ENCODE measurements at regions not wholly inside any gene's neighbourhood (a gene's known extent, or its start where the extent isn't known, plus 50 kb on each side); places are given as distances from the start of the nearest gene placed in this dataset.

DNA sequence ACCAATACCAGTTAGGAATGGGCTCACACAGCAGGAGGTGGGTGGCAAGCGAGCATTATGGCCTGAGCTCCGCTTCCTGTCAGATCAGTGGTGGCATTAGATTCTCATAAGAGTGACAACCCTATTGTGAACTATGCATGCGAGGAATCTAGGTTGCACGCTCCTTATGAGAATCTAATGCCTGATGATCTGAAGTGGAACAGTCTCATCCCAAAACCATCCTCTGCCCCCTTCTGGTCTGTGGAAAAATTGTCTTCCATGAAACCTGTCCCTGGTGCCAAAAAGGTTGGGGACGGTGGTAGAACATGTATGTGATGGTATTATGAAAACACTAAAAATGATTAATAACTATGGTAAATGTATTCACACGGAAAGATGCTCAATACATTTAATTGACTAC lies 99.7 kb upstream of the HIVEP1 start (continued):
- TF ChIP-seq, protein P1, sequence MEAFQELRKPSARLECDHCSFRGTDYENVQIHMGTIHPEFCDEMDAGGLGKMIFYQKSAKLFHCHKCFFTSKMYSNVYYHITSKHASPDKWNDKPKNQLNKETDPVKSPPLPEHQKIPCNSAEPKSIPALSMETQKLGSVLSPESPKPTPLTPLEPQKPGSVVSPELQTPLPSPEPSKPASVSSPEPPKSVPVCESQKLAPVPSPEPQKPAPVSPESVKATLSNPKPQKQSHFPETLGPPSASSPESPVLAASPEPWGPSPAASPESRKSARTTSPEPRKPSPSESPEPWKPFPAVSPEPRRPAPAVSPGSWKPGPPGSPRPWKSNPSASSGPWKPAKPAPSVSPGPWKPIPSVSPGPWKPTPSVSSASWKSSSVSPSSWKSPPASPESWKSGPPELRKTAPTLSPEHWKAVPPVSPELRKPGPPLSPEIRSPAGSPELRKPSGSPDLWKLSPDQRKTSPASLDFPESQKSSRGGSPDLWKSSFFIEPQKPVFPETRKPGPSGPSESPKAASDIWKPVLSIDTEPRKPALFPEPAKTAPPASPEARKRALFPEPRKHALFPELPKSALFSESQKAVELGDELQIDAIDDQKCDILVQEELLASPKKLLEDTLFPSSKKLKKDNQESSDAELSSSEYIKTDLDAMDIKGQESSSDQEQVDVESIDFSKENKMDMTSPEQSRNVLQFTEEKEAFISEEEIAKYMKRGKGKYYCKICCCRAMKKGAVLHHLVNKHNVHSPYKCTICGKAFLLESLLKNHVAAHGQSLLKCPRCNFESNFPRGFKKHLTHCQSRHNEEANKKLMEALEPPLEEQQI (IDR thresholded peaks at IDR 0.05), result peak; percentile 78
- TF ChIP-seq SOX6 (IDR thresholded peaks at IDR 0.05) (no peak), CBX3 (IDR thresholded peaks at IDR 0.05; ENCODE audit: borderline replicate concordance in 1 of 2, low read length in 2 of 2) (peak in 1 of 2 experiments; percentile 70; a peak in 1 of 3 replicates), TRIM24 (IDR thresholded peaks at IDR 0.05) (peak; percentile 37 to 77; a peak in 3 of 4 replicates)

DNA sequence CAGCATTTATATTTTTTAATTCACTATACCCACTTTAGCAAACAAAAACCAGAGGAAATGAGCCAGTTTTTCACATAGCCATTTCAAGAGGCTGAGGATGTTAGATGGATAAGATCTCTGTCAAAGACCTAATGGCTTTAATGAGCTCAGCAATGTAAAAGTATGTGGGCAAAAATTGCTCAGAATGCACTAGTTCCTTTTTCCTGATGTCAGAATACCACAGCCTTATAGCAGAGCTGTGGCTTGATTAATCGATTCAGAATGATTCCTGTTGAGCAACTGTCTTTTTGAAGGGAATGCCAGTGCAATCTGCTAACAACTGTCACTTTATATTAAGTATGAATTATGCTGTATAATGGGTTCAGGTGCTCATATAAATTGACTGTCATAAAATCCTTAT lies 100.6 kb upstream of the HIVEP1 start:
- Histone ChIP-seq H3K4me3 (no peak overlapping the region), H4K20me1 (replicated peaks; ENCODE audit: control insufficient read depth, insufficient read depth, low read length) (no peaks in the 10 kb centered on the region), H3K4me1 (replicated peaks in 1 of 2; ENCODE audit: control insufficient read depth in 2 of 2, insufficient read depth in 2 of 2, low read length in 2 of 2) (no peaks in the 10 kb centered on the region), H3K4me2 (ENCODE audit: insufficient read depth, low read length) (no peak overlapping the region), H3K9me1 (ENCODE audit: control insufficient read depth, insufficient read depth, low read length) (no peaks in the 10 kb centered on the region), H3K27ac (ENCODE audit: extremely low read depth, low read depth, low read length) (no peak overlapping the region), H3K79me2 (ENCODE audit: control insufficient read depth, insufficient read depth, low read length) (no peaks in the 10 kb centered on the region), H3K9ac (ENCODE audit: insufficient read depth in 1 of 2, low read depth in 2 of 2, low read length in 2 of 2) (no peak overlapping the region), H2AFZ (ENCODE audit: low read depth, low read length) (no peak overlapping the region), H3K36me3 (ENCODE audit: control insufficient read depth, insufficient read depth, low read length) (no peaks in the 10 kb centered on the region), H3K9me3 (replicated peaks; ENCODE audit: control insufficient read depth, insufficient read depth, low read depth, low read length) (peaks cover 15% of the 10 kb centered on the region; the same call in 1 of the 2 replicates), H3K27me3 (ENCODE audit: control insufficient read depth in 2 of 2, insufficient read depth in 2 of 2, low read length in 2 of 2) (no peaks in the 10 kb centered on the region)
- WGBS (ENCODE audit: insufficient coverage, low coverage, missing lambda C conversion rate), result 74% methylated on average over 1 of the region's 1 CpG
- ATAC-seq (no peak), DNase-seq (ENCODE audit: extremely low read depth in 1 of 4, low spot score in 3 of 4) (no peak), FAIRE-seq (no peak)
- ChIA-PET CTCF (ENCODE audit: low intra/inter-chr PET ratio) (no interaction called here), POLR2A (no interaction called here)
- in situ Hi-C loops (cut with MboI), result no loop called here
- intact Hi-C loops (cut with micrococcal nuclease), result loop anchor here (5.0 kb wide), 1 partner anchor 144 kb away; no protein-coding TSS in a partner anchor
- no TSS peak for BruUV-seq (replicated peaks)
- no peak for TF ChIP-seq ZNF140 (CRISPR knock-in tag; IDR thresholded peaks at IDR 0.05)
- TF ChIP-seq, protein P2, sequence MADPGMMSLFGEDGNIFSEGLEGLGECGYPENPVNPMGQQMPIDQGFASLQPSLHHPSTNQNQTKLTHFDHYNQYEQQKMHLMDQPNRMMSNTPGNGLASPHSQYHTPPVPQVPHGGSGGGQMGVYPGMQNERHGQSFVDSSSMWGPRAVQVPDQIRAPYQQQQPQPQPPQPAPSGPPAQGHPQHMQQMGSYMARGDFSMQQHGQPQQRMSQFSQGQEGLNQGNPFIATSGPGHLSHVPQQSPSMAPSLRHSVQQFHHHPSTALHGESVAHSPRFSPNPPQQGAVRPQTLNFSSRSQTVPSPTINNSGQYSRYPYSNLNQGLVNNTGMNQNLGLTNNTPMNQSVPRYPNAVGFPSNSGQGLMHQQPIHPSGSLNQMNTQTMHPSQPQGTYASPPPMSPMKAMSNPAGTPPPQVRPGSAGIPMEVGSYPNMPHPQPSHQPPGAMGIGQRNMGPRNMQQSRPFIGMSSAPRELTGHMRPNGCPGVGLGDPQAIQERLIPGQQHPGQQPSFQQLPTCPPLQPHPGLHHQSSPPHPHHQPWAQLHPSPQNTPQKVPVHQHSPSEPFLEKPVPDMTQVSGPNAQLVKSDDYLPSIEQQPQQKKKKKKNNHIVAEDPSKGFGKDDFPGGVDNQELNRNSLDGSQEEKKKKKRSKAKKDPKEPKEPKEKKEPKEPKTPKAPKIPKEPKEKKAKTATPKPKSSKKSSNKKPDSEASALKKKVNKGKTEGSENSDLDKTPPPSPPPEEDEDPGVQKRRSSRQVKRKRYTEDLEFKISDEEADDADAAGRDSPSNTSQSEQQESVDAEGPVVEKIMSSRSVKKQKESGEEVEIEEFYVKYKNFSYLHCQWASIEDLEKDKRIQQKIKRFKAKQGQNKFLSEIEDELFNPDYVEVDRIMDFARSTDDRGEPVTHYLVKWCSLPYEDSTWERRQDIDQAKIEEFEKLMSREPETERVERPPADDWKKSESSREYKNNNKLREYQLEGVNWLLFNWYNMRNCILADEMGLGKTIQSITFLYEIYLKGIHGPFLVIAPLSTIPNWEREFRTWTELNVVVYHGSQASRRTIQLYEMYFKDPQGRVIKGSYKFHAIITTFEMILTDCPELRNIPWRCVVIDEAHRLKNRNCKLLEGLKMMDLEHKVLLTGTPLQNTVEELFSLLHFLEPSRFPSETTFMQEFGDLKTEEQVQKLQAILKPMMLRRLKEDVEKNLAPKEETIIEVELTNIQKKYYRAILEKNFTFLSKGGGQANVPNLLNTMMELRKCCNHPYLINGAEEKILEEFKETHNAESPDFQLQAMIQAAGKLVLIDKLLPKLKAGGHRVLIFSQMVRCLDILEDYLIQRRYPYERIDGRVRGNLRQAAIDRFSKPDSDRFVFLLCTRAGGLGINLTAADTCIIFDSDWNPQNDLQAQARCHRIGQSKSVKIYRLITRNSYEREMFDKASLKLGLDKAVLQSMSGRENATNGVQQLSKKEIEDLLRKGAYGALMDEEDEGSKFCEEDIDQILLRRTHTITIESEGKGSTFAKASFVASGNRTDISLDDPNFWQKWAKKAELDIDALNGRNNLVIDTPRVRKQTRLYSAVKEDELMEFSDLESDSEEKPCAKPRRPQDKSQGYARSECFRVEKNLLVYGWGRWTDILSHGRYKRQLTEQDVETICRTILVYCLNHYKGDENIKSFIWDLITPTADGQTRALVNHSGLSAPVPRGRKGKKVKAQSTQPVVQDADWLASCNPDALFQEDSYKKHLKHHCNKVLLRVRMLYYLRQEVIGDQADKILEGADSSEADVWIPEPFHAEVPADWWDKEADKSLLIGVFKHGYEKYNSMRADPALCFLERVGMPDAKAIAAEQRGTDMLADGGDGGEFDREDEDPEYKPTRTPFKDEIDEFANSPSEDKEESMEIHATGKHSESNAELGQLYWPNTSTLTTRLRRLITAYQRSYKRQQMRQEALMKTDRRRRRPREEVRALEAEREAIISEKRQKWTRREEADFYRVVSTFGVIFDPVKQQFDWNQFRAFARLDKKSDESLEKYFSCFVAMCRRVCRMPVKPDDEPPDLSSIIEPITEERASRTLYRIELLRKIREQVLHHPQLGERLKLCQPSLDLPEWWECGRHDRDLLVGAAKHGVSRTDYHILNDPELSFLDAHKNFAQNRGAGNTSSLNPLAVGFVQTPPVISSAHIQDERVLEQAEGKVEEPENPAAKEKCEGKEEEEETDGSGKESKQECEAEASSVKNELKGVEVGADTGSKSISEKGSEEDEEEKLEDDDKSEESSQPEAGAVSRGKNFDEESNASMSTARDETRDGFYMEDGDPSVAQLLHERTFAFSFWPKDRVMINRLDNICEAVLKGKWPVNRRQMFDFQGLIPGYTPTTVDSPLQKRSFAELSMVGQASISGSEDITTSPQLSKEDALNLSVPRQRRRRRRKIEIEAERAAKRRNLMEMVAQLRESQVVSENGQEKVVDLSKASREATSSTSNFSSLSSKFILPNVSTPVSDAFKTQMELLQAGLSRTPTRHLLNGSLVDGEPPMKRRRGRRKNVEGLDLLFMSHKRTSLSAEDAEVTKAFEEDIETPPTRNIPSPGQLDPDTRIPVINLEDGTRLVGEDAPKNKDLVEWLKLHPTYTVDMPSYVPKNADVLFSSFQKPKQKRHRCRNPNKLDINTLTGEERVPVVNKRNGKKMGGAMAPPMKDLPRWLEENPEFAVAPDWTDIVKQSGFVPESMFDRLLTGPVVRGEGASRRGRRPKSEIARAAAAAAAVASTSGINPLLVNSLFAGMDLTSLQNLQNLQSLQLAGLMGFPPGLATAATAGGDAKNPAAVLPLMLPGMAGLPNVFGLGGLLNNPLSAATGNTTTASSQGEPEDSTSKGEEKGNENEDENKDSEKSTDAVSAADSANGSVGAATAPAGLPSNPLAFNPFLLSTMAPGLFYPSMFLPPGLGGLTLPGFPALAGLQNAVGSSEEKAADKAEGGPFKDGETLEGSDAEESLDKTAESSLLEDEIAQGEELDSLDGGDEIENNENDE (IDR thresholded peaks at IDR 0.05; ENCODE audit: low read depth, low read length), result no peak
- TF ChIP-seq ADNP (tag; IDR thresholded peaks at IDR 0.05), result no peak
- no peak for TF ChIP-seq CXXC5 (CRISPR knock-in tag; IDR thresholded peaks at IDR 0.05)

Measured in K562 (cell line).